OCI-LY1 (cell line): ENCODE measurements at regions not wholly inside any gene's neighbourhood (a gene's known extent, or its start where the extent isn't known, plus 50 kb on each side); places are given as distances from the start of the nearest gene placed in this dataset.

ENCODE experiments used
- EZH2 ChIP-seq: fragments of 200-600 bp; sonication (generic), shearing (Covaris generic); IDR thresholded peaks from 2 replicates; pipeline ENCODE4 v1.8.0; 2017; ENCODE audit warnings: borderline replicate concordance, mixed run types, mild to moderate bottlenecking, antibody characterized with exemption, low read length, moderate library complexity, mixed read lengths
- TF ChIP-seq, protein P1 (sequence below): fragments of 200-600 bp; sonication (generic), shearing (Covaris generic); IDR thresholded peaks from 2 replicates; pipeline ENCODE4 v1.5.1; 2017; ENCODE audit warnings: mild to moderate bottlenecking, antibody characterized with exemption, low read length, moderate library complexity, mixed read lengths

DNA sequence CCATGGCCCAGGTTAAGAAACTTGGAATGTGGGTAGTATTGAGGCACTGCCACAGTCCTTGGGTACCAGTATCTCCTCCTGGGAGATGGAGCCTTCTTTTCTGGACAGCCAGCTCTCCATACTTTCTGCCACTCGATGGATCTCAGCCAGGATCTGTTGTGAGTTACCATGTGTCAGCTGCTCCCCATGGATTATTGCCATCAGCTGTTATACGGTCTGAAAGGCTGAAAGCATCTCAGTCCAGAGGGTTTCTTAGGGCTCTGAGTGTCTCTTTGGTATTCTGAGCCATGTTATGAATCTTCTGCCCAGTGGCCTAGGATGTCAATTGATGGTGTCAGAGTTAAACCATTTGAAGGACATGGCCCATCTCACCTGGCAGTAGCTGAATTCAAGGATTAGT is 197.5 kb downstream of the C7orf25 start:
- TF ChIP-seq, protein P1, sequence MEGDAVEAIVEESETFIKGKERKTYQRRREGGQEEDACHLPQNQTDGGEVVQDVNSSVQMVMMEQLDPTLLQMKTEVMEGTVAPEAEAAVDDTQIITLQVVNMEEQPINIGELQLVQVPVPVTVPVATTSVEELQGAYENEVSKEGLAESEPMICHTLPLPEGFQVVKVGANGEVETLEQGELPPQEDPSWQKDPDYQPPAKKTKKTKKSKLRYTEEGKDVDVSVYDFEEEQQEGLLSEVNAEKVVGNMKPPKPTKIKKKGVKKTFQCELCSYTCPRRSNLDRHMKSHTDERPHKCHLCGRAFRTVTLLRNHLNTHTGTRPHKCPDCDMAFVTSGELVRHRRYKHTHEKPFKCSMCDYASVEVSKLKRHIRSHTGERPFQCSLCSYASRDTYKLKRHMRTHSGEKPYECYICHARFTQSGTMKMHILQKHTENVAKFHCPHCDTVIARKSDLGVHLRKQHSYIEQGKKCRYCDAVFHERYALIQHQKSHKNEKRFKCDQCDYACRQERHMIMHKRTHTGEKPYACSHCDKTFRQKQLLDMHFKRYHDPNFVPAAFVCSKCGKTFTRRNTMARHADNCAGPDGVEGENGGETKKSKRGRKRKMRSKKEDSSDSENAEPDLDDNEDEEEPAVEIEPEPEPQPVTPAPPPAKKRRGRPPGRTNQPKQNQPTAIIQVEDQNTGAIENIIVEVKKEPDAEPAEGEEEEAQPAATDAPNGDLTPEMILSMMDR = no peak
- TF ChIP-seq EZH2 = no peak
